ENCODE measurements at regions not wholly inside any gene's neighbourhood (a gene's known extent, or its start where the extent isn't known, plus 50 kb on each side); places are given as distances from the start of the nearest gene placed in this dataset.

DNA sequence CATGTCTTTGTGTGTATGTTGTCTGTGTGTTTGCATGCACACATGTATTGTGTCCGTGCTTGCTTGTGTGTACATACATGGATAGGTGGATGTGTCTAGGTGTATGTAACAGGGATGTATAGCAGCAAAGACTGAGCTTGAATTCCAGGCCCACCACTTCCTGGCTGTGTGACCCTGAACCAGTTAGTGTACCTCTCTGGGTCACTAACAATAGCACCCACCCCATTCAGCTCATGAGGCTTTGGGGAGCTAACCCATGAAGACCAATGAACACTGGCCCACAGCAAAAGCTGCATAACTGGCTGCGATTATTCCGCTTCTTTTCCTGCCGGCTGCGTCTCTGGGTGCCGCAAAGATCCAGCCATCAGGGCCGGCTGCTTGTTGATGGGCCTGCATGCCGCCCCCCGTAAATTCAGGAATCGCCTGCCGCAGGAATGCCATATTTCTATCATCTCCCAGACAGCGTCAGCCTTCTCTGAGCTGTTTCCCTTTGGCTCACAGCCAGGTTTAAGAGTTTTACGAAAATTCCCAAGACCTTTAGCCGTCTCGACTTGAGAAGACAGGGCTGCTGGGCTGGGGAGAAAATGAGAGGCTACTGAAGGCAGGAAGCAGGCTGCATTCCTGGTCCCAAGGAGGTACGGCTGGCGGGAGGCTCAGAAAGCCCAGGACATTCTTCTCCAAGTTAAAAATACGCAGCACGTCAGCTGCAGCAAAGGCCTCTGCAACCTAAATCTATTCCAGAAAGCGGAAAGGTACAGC, 224.6 kb downstream of the MN1 start:
- no peak for TF ChIP-seq POLR2AphosphoS5 (IDR thresholded peaks at IDR 0.05; ENCODE audit: insufficient read depth in 1 of 2, low read depth in 1 of 2)
- no peak for TF ChIP-seq POLR2A (IDR thresholded peaks at IDR 0.05)
- TF ChIP-seq, protein P1, sequence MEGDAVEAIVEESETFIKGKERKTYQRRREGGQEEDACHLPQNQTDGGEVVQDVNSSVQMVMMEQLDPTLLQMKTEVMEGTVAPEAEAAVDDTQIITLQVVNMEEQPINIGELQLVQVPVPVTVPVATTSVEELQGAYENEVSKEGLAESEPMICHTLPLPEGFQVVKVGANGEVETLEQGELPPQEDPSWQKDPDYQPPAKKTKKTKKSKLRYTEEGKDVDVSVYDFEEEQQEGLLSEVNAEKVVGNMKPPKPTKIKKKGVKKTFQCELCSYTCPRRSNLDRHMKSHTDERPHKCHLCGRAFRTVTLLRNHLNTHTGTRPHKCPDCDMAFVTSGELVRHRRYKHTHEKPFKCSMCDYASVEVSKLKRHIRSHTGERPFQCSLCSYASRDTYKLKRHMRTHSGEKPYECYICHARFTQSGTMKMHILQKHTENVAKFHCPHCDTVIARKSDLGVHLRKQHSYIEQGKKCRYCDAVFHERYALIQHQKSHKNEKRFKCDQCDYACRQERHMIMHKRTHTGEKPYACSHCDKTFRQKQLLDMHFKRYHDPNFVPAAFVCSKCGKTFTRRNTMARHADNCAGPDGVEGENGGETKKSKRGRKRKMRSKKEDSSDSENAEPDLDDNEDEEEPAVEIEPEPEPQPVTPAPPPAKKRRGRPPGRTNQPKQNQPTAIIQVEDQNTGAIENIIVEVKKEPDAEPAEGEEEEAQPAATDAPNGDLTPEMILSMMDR (IDR thresholded peaks at IDR 0.05) = no peak
- Histone ChIP-seq H3K27me3 (no peaks in the 10 kb centered on the region), H3K36me3 (no peaks in the 10 kb centered on the region), H3K4me3 (no peak overlapping the region), H3K27ac (no peak overlapping the region), H3K4me1 (peaks cover 16% of the 10 kb centered on the region), H3K9me3 (no peaks in the 10 kb centered on the region)
- DNase-seq (ENCODE audit: extremely low spot score in 2 of 2) = no peak
- intact Hi-C loops (cut with DNase I) = loop anchor here (5.0 kb wide), 1 partner anchor 1565 kb away; no protein-coding TSS in a partner anchor

DNA sequence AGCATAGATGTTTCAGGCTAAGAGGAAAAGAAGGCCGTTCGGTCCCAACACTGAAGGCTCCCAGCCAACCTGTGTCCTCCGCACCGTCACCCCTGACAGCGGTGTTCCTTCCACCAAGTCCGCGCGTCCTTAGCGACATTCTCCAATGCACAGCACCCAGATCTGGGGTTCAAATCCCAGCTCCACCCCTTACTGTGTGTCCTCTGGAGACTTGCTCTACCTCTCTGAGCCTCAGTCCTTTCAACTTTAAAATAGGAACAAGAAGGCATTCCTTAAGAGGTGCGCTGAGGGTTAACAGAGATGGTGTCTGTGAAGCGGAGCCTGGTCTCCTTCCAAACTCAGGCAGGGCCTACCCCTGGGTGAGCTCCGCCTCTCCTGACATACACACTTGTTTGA, 224.0 kb downstream of the MN1 start:
- intact Hi-C loops (cut with DNase I) = loop anchor here (5.0 kb wide), 1 partner anchor 1565 kb away; no protein-coding TSS in a partner anchor
- no peak overlapping the region for H3K4me3 ChIP-seq
- no peak for DNase-seq (ENCODE audit: extremely low spot score in 2 of 2)
- H3K9me3 ChIP-seq = no peaks in the 10 kb centered on the region
- no peaks in the 10 kb centered on the region for H3K36me3 ChIP-seq
- TF ChIP-seq, protein P1 (IDR thresholded peaks at IDR 0.05) = no peak
- TF ChIP-seq POLR2A (IDR thresholded peaks at IDR 0.05) (no peak), POLR2AphosphoS5 (IDR thresholded peaks at IDR 0.05; ENCODE audit: insufficient read depth in 1 of 2, low read depth in 1 of 2) (no peak)
- H3K27ac ChIP-seq = no peak overlapping the region
- no peaks in the 10 kb centered on the region for H3K27me3 ChIP-seq
- peaks cover 16% of the 10 kb centered on the region for H3K4me1 ChIP-seq

DNA sequence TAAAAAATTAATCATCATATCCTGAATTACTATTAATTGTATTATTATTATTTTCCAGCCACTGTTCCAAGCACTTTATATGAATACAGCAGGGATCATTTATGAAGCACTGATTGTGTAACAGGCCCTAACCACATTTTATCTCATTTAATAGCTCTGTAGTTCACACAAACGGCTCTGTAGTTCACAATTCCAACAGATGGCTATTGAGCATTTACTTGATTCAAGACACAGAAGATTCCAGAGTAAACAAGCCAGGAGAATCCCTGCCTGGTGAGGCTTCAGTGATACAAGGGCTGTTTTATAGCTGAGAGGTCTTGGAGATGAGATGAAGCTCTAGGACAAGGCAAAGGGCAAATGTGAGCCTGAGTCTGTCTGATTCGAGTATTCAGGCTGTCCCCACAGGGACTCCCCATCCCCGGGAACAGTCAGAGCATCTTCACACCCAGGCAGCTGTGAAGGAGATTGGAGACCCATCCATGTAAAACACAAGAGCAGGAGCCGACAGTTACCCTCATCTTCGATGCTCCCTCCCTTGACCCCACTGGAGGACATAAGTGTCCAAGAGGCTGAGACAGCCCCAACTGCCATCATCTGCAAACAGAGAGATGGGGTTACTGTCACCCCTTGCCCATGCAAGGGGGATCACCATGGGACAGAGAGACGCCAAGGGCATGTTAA, 222.5 kb downstream of the MN1 start:
- H3K9me3 ChIP-seq = no peaks in the 10 kb centered on the region
- intact Hi-C loops (cut with DNase I) = loop anchor here (5.0 kb wide), 1 partner anchor 1567 kb away; no protein-coding TSS in a partner anchor
- no peak overlapping the region for H3K4me3 ChIP-seq
- no peaks in the 10 kb centered on the region for H3K27me3 ChIP-seq
- TF ChIP-seq POLR2AphosphoS5 (IDR thresholded peaks at IDR 0.05; ENCODE audit: insufficient read depth in 1 of 2, low read depth in 1 of 2) (no peak), POLR2A (IDR thresholded peaks at IDR 0.05) (no peak)
- TF ChIP-seq, protein P1 (IDR thresholded peaks at IDR 0.05) = no peak
- H3K27ac ChIP-seq = peak overlapping the region; percentile 42
- no peak for DNase-seq (ENCODE audit: extremely low spot score in 2 of 2)
- peaks cover 22% of the 10 kb centered on the region for H3K4me1 ChIP-seq
- H3K36me3 ChIP-seq = no peaks in the 10 kb centered on the region

- Histone ChIP-seq H3K9me3 (no peaks in the 10 kb centered on the region), H3K27me3 (no peaks in the 10 kb centered on the region), H3K27ac (no peak overlapping the region), H3K36me3 (no peaks in the 10 kb centered on the region), H3K4me3 (no peak overlapping the region), H3K4me1 (peaks cover 22% of the 10 kb centered on the region)
- intact Hi-C loops (cut with DNase I) = no loop called here
- TF ChIP-seq, protein P1 (IDR thresholded peaks at IDR 0.05) = no peak
- TF ChIP-seq POLR2AphosphoS5 (IDR thresholded peaks at IDR 0.05; ENCODE audit: insufficient read depth in 1 of 2, low read depth in 1 of 2) (no peak), POLR2A (IDR thresholded peaks at IDR 0.05) (no peak)
- DNase-seq (ENCODE audit: extremely low spot score in 2 of 2) = no peak
Measured at GRCh38 chr22:27580311-27580897, 221.2 kb downstream of the MN1 start.

Measured in vagina (tissue), 2 donors.